ENCODE measurements at regions not wholly inside any gene's neighbourhood (a gene's known extent, or its start where the extent isn't known, plus 50 kb on each side); places are given as distances from the start of the nearest gene placed in this dataset.

DNA sequence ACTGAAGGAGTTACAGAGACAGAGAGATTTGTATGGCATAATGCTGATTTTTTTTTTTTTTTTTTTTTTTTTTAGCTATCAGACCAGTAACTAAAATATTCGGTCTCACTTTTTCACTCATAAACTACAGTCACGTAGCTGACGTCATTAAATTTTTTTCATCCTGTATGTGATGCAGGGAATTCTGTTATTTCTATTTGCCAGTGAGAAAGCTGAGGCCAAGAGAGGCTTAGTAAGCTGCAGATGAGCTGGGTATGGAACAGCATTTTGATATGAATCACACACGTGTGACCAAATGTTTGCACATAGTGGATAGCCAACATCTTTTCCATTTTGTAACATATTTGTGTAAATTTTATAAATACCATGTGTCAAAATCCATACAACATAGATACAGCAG lies 79.1 kb upstream of the EPB41L3 start:
- TF ChIP-seq ZBTB7A (tag by site-specific recombination; IDR thresholded peaks at IDR 0.05; ENCODE audit: low read depth) = no peak
- no peak for TF ChIP-seq ZNF248 (tag by site-specific recombination; IDR thresholded peaks at IDR 0.05)
- no peak for TF ChIP-seq CTCF (tag by site-specific recombination; IDR thresholded peaks at IDR 0.05)
- TF ChIP-seq, protein P1, sequence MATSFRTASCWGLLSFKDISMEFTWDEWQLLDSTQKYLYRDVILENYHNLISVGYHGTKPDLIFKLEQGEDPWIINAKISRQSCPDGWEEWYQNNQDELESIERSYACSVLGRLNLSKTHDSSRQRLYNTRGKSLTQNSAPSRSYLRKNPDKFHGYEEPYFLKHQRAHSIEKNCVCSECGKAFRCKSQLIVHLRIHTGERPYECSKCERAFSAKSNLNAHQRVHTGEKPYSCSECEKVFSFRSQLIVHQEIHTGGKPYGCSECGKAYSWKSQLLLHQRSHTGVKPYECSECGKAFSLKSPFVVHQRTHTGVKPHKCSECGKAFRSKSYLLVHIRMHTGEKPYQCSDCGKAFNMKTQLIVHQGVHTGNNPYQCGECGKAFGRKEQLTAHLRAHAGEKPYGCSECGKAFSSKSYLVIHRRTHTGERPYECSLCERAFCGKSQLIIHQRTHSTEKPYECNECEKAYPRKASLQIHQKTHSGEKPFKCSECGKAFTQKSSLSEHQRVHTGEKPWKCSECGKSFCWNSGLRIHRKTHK (tag by site-specific recombination; IDR thresholded peaks at IDR 0.05) = no peak
- TF ChIP-seq ZNF776 (tag by site-specific recombination; IDR thresholded peaks at IDR 0.05; ENCODE audit: borderline replicate concordance) = no peak
- TF ChIP-seq PRDM4 (tag by site-specific recombination; IDR thresholded peaks at IDR 0.05) = no peak
- TF ChIP-seq ZNF23 (tag by site-specific recombination; IDR thresholded peaks at IDR 0.05; ENCODE audit: borderline replicate concordance) = no peak
- no peak for TF ChIP-seq YY1 (tag by site-specific recombination; IDR thresholded peaks at IDR 0.05)
- no peak for TF ChIP-seq ZNF311 (tag by site-specific recombination; IDR thresholded peaks at IDR 0.05; ENCODE audit: borderline replicate concordance)
